Islet of Langerhans (tissue), 1 donor: ENCODE measurements at regions not wholly inside any gene's neighbourhood (a gene's known extent, or its start where the extent isn't known, plus 50 kb on each side); places are given as distances from the start of the nearest gene placed in this dataset.
A peak's percentile ranks its signal among the peaks of the same experiment; 100 is the strongest.
"Not testable (repeated sequence)": the region's sequence is repeated elsewhere in the genome, so short reads cannot be mapped to it uniquely, and the experiment has no call there.

Experiments
- FAIRE-seq: peaks from one replicate; lab custom pipeline; 2011; peaks lifted over from hg19 to GRCh38; lab: Jason Lieb, UNC

DNA sequence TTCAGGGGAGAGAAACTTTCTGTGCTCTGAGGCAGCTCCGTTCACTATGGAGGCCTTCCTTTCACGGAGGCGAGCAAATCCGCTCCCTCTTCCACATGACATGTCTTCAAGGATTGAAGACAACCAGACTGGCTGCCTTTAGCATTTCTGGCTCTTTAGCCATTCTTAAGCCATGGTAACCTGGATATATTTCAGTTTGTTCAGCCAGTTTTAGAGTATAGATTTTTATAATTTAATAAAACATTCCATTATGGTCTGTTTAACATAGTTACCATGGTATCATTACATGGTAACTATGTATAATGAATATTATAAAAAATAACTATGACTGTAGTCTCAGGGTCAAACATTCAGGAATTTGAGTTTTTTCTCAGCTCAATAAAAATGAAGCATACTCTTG, 54.2 kb upstream of the NFIA start:
- no peak for FAIRE-seq

DNA sequence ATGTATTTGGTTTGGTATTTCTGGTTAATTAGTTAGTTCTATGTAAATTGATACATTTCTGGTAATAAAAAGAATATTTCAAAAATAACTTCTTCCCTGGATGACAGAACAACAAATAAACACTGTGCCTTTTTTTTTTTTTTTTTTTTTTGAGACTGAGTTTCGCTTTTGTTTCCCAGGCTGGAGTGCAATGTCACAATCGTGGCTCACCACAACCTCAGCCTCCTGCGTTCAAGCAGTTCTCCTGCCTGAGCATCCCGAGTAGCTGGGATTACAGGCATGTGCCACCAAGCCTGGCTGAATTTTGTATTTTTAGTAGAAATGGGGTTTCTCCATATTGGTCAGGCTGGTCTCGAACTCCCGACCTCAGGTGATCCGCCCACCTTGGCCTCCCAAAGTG, 64.3 kb upstream of the NFIA start:
- FAIRE-seq = not testable (repeated sequence)

DNA sequence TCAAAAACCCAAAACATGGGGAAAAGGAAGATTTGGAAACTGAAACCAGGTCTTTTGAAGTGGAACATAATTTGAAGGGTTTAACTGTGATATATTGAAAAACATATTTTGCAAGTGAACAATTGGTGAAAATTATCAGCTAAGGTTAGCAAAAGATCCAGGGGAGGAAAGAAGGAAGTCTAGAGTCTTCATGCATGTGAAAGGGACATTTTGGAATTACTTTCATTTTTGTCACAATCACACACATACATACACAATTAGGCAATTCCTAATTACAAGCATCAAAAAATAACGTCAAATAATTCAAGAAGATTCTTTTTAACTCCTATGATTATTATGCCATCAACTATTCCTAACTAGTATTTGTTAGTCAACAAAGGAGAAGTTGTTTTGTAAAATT, 64.7 kb upstream of the NFIA start:
- FAIRE-seq = no peak

DNA sequence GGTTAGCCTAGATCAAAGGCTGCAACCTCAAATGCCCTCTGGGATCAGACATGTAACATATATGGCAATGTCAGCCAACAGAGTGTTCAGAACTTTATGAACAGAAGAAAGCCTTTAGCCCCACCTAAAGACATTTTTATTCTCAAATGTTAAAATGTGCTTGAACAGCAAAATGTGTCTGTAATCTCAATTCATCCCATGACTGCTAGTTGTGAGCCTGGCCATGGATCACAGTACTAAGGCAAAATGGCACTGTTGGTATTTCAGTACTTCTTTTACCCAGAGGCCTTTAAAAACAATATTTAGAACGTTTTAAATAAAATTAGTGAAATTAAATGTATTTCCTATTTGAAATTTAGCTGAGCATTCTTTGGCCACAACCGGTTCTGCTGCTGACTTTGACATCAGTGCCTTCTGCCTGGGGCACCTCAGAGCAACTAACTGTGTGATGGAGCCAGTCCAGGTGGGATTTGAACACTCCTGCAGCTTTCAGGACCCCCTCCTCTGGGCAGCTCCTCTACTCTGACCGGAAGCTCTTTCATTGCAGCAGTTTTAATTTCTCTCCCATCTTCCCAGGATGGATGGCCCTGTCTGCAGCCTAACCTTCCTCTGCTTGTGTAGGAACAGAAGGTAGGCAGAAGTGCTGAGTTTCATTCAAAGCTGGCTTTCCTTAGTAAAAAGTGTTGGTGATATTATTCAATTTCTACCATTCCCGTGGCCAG, 68.3 kb upstream of the NFIA start:
- FAIRE-seq = no peak

DNA sequence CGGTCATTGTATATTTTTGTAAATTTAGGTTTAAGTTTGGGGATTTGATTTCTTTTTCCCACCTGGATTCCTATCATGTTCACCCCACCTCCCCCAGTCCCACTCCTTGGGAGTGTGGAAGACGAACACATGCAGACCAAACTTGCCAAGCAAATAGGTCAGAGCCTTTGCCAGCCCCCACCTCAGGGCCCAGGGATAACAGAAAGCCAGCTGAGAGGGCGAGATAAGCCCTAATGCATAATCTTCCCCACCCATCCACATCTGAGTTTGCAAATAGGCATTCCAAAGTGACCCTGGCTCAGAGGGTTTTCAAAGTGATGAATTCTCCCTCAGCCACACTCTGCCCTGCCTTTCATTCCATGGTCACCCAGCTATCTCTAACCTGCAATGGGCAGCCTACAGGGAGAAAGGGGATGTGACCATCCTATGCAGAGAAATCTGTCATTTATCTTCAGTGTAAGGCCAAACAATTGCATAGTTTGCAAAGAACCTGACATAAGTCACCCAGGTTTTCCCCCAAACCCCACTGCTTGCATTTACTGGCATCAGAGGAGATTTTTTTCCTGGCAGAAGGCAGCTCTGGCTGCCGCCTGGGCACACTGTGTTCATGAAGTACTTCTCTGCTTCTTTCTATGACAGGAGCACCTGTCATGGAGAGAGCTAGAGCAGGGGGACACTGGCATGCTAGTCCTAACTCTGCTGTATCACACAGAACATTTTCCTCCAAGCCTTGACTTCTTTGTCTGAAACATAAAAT, 69.0 kb upstream of the NFIA start:
- FAIRE-seq = no peak

DNA sequence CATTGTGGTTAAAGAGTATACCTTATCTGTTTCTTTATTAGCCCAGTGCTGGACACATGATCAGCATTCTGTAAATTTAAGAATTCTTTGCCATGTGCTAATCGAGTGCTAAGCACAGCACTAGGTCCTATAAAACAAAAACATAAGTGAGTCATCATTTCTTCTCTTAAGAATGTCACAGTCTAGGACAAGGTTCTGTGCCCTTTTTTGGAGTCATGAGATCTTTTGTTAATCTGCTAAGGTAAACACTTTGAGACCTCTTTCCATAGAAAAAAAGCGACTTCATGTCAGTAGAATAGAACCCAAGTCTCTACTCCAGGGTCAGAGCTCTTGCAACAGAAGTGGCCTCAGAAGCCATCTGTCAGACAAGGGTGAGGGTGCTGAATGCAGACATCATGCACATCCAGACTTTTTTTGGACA, 70.0 kb upstream of the NFIA start:
- no peak for FAIRE-seq

DNA sequence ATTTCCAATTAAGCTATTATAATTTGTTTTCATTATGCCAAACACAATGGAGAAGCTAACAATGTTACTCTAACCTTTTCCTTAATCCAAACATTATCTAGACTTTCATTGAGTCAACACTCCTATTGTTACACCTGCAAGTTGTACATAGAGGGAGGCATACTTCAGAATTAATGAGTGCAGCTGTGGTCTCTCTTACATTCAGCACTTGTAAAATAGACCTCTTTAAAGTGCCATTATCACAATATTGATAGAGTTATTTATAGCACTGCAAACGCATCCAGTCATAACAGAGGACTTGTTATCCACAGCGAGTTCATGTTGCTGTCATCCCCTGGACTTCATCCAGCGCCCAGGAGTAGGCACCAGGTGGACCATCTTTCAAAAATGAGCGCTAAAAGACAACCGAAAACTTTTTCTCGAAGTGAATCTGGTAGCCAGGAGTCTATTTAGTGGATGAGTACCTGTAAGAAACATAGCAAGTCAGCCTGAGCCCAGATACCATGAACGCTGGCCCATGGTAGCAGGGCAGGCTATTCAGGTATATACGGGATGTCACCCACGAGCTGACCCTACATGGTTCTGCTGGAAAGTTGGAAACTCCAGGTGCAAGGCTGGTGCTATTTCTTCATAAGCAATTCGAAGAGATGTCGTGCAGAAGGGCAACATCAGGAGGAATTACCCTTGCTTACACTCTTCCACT, 70.6 kb upstream of the NFIA start:
- peak; percentile 51 for FAIRE-seq

DNA sequence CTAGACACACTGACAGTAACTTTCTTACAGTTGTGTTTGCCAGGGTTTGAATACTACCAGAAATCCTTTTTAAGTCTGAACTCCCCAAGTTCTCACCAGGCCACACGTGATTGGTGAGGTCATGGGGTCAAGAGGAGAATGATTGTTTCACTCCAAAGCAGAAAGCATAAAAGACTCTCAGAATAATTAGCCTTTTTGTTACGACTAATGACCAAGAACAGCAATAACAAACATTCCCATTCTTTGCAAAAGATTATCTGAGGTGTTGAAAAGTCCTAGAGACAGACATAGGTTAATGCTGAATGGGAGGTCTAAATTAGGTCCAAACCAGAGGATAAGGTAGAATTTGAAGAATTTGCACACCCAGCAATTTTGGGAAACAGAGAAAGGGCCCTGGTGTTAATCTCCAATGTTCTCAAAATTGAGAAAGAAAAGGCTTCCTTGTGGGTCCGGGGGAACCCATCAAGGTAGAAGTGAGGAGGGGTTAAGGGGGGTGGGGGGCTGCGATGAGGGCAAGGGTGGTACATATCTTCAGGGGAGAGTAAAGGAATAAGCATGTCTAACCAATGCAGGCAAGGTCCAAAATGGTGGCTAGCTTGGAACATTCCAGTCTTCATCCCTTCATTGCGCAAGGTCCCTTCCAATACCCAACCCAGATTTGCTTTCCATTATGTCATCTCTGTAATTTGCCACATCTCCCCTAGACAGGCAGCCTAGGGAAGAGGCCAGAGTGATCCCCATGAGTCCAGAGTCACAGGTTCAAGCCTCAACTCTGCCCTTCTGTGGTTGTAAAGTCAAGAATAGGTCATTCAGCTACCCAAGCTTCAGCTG, 74.6 kb upstream of the NFIA start:
- no peak for FAIRE-seq

DNA sequence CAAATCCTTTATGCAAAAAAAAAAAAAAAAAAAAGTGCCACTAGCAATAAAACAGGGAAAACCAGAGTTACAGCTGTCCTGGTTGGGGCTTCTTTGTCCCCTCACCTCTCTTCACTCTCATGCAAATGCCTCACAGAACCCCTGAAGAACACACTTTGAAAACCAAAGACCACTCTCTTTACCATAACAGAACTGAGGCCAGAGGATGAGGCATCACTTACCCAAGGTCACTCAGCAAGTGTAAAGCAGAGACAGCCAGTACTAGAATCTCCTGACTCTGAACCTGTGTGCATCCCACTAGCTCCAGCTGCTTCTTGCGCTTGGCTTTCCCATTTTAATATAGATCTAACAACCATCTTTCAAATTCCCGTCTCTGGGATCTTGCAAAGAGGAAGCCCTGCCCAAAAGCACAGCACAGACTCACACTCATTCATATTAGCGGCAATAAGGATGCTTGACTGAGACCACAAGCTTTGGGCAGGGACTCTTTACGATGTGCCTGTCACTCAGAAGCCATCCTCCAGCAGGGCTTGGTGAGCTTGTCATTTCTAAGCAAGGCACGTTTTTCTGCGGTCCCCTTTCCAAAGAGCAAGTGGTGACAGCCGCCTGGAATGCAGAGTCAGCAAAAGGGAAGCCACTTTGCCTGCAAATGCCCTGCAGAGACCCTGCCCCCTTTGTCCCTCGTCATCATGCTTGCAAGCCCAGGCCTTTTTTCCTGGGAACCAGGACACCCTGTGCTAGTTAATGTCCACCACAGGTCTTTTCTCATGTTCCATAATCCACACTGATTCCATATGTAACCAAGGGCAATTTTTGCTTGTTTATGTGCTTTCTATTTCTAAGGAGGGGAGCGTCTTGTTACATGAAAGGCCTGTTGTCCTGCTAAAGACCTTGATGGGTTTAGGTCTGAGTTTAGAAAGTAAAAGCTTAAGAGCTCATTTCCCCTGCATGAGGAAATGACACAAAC, 76.5 kb upstream of the NFIA start:
- FAIRE-seq = no peak

DNA sequence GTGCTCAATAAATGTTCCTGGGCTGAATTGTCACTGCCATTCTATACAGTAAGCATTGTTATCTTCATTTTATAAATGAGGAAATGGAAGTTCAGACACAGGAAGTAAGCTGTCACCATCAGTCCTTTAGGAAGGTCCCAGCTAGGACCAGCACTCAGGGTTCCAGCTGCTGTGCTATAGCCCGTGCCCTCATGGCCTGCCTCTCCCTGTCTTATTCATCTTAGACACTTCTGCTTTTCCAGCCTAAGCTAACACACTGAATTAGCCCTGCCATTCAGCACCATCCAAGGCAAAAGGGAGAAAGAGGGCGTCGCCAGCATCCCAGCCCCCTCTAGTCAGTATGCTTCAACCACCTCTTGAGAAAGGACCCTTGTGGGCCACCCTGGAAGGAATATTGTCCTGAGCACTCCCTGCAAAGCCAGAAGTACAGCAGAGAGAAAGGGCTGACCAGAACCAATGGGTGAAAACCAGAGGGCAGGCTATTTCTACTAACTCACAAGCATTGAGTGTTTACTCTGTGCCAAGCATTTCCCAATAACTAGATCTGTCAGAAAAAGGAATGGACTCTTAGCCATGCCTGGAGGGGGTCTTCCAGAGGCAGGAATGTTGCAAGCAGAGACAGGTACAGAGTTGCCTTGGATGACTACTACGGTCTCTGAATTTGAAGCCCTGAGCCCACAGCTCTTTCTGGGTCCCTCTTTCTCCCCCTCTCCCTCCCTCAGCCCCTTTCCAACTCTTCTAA, 77.9 kb upstream of the NFIA start:
- no peak for FAIRE-seq

DNA sequence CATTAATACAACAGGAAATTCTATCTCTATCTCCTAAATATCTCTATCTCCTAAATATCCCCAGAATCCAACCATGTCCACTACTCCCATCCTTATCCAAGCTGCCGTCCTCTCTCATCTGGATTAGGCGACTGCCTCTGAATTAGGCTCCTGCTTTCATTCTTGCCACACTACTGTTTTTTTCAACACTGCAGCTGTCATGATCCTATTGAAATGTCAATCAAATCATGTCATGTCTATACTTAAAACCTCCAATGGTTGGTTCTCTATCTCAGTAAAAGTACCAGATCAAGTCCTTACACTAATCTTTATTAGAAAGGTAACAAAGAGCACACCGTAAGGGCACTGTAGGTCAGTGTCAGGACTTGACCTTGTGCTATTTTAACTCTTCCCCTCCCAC, 82.0 kb upstream of the NFIA start:
- FAIRE-seq = no peak

DNA sequence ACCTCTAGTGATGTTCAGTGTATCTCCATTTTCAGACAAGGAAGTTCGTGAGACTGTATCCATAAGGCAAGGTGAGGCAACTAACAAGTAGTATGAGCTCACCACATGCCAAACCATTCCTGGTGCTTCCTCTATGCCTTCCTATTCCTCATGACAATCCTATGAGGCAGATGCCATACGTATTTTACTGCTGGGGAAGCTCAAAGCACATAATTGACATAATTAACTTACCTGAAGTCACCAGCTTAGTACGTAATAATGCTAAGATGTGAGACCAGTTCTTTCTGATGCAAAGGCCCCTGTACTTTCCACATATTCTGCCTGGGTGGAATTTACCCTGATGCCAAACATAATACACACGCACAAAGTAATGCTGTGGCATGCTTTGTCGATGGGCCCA, 83.6 kb upstream of the NFIA start:
- FAIRE-seq = no peak

DNA sequence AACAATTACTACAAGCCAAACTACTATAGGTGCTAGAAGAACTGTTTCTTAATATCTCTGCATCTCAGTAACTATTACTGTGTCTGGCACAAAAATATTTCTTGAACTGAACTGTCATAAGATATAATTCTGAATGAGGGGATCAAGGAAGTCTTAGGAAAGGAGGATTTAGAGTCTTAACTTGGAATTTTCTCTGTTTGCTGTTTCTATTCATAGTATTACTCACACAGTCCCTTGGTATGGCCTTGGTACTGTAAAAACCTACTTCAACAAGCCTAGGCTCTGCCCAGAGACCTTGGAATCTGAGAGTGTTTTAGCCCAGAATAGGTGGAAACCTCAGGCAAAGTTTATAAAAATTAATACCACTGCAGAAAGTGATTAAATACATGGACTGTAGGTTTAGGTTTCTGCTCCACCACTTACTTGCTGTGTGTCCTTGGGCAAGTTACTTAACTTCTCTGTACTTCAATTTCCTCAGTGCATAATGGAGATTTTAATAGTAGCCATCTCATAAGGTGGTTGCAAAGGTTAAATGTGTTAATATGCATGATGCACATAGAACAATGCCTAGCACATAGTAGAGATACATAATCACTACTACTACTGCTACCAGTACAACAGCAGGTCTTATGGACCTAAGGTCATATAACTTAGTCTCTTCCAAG, 87.4 kb upstream of the NFIA start:
- no peak for FAIRE-seq

DNA sequence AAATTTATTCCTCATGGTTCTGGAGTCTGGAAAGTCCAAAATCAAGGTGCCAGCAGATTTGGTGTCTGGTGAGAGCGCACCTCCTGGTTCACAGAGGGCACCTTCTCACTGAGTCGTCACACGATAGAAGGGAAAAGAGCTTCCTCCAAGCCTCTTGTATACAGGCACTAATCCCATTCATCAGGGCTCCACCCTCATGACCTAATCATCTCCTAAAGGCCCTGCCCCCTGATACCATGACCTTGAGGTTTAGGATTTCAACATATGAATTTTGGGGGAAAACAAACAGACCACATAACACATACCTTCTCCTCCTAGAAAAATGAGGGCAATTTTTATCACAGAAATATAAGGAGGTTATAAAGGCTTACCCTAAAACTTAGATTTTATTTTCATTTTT, 88.0 kb upstream of the NFIA start:
- no peak for FAIRE-seq

DNA sequence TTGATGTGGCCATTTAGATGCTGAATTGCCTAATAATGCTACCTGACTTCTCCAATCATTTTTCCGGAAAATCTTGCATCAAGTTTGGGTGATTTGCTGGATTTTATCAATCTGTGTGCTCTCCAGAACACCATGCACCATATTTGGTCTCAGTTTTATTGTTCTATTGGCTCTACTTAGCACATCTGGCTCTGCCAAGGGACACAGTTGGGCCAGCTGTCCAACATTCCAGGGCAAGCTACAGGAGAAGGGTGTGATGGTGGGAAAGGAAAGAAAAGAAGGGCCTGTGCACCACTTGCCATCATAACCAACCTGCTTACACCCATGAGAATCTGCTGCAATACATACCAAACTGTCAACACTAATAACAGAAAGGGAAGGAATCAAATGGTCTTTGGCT, 90.2 kb upstream of the NFIA start:
- no peak for FAIRE-seq

DNA sequence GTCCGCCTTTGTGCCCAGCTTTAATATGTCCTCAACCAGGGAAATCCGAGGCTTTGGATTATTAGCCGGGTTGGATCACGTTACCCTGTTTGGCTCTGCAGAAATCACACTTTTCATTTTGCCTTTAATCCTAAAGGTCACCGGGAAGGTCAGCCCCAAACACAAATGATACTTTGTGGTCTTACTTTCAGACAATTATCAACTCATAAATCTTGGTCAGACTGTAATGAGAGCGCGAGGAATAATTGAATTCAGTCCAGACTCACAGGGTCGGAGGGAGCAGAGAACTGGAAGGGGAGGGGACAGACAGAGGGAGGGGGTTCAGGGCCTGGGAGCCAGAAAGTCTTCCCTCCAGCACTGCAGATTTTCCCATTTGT, 91.7 kb upstream of the NFIA start:
- no peak for FAIRE-seq

DNA sequence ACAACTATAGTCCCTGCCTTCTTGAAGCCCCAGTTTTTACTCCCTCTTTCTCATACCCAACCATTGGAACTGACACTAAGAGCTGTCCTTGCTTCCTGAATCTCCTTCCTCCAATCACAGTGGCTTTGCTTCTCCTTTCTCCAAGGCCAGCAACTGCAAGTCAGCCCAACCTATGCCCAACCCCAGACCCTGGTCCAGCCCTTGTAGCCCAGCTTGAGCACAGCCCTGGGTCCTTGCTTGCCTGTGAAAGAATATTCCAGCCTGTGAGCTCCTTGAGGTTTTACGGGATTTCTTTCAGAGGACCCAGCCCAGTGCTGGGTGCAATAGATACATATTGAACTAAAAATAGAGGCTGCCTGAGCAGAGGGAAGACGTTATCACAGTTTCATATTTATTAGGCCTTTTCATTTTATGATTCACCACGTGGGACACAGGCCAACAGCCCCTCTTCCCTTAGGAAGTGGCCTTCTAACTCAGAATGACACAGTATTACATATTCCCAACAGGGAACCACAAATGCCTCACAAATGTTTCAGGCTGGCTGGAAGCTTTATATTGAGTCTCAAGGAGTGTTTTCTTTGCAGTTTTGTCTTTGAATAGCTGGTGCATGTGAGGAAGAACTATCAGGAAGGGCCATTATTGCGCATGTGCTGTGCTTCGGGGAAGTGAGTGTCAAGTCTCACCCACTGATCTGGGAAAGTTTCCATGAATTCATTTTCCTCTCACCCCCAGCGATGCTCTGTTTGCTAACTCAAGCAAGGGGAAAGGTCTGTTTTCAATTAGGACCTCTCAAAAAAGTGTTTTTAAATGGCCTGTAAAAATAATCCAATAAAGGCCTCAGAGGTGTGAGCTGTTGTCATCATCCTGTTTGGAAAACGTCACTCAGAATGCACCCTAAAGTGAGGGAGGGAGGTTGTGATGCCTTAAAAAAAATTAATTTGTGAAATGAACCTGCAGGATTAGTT, 92.3 kb upstream of the NFIA start:
- FAIRE-seq = no peak

DNA sequence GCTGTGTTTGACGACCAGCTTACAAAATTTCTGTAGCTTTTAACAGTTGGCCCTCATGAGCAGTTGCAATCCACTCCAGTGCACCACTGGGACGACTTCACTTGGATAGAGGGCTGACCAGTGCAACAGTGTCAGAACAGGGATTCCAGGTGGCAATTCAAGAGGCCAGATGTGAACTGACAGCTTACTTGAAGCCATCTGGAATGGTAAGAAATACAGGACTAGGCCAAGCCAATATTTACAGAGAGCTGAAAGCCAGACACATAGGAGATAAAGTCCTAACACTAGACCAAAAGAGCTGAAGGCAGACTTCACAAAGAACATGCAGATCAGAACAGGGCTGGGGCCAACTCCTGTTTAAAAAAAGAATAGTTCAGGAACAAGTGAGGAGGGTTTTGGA, 93.5 kb upstream of the NFIA start:
- no peak for FAIRE-seq

DNA sequence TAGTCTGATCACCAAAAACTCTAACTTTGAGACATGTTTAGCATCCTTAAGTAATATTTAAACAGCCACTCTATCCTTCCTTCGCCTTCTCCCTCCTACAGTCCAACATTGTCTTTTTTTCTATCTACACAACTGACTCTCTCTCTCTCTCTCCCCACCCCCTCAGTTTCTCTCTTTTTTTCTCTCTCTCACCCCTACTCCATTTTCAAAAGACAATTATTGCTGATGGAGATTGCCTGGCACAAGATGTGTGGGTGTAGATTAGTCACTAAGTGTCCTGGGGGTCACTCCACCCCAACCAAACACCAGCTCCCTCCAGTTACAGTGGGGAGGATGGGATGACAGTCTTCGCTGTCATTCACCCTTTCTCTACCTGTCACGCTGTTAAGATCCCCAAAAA, 94.5 kb upstream of the NFIA start:
- FAIRE-seq = no peak
